HG03108 (cell line): ENCODE measurements at regions not wholly inside any gene's neighbourhood (a gene's known extent, or its start where the extent isn't known, plus 50 kb on each side); places are given as distances from the start of the nearest gene placed in this dataset.
"Not testable (repeated sequence)": the region's sequence is repeated elsewhere in the genome, so short reads cannot be mapped to it uniquely, and the experiment has no call there.

Experiments
- ATAC-seq: cut with Tn5 transposase; IDR thresholded peaks from one replicate; pipeline ENCODE4 v1.9.1; 2021; ENCODE audit warnings: moderate library complexity; ENCODE audit not compliant: unreplicated experiment

DNA sequence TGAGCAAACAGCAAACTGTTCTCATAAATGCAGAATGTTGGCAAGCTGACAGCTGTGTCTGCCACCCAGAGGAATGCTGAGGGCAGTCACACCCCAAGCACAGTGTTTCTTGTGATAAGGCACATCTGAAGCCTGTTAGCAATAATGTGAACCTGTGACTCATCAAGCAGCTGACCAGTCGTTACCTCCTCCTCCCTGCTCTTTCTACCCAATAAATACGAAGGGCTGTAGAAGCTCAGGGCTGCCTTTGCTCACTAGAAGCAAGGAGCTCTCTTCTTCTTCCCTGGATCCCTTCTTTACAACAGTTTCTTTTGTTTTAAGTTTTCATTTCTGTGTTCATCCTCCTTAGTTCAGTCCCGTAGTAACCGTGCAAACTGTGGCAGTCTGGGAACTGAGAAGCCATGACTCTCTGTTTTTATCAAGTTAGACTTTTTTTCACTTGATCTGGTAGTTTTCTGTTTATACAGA, 160.3 kb upstream of the ZNF184 start:
- ATAC-seq, result not testable (repeated sequence)

GRCh38 chr6:27631609-27631916, 158.7 kb upstream of the ZNF184 start:
- no peak for ATAC-seq

DNA sequence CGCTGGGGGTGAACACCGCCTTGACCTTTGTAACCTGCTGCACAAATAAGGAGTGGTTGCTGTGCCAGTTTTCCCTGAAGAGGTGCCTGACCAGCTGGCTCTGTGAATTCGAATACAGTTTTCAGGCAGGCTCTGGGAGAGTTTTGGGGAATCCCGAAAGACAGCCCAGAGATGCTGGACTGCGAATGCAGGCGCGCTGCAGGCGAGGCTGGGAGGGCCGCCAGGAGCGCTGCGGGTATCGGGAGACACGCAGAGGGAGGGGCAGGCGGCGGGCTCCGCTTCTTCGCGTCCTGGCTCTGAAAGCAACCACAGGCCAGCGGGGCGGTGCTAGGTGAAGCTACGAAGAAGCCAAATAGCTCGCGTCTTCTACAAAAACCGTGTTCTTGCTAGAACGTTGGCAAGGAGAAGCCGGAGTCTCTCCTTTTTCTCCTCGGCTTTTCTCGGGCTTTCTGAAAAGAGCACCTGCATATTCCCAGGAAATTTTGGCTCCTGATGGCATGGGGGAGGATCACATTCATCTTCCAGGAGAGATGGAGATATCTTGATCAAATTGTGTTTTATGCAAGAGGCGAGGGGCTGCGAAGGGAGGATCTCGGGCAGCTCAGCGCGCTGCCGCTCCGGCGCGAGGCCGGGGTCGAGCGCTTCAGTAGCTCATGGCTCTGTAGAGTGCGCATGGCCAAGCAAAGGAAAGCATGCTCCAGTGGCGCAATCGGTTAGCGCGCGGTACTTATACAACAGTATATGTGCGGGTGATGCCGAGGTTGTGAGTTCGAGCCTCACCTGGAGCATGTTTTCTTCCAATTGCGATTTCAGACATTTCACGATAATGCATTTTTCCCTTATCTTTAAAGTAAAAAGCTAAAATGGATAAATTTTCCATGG, 158.1 kb upstream of the ZNF184 start:
- ATAC-seq, result no peak

DNA sequence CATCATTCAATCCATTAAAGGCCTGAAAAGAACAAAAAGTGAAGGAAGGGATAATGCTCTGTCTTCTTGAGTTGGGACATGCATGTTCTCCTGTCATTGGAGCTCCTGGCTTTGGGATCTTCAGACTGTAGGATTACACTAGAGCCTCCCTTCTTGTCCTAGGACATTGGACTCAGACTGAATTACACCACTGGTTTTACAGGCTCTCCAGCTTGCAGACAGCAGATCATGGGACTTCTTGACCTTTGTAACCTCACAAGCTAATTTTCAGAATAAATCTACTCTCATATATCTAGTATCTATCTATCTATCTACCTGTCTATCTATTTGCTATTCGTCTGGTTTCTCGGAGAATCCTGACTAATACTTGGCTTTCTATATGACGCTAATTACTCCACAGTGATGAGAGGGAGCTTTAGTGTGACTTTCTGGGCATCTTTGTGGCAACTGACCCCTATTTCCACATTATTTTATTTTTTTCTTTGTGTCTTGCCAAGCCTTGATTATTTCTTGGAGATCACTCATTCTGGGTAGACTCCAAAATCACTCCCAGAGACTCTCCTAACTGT, 151.9 kb upstream of the ZNF184 start:
- no peak for ATAC-seq

DNA sequence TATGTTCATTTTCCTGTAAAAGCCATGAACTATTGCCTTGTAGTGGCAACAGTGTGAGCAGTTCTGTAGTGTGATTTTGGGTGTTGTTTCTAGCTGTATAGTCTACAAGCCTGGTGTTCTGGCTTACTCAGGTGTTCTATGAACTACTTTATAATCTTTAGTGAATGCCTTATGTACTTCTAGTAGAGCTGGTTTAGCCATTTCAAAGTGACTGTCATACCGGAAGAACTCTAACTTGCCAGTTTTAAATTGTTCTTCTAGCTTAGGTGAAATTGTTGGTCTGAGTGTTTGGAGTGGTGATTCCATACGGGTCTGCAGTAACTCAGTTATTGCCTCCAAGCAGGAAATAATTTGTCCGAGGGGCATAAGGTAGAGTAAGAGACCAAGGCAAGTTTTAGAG, 150.2 kb upstream of the ZNF184 start:
- no peak for ATAC-seq

DNA sequence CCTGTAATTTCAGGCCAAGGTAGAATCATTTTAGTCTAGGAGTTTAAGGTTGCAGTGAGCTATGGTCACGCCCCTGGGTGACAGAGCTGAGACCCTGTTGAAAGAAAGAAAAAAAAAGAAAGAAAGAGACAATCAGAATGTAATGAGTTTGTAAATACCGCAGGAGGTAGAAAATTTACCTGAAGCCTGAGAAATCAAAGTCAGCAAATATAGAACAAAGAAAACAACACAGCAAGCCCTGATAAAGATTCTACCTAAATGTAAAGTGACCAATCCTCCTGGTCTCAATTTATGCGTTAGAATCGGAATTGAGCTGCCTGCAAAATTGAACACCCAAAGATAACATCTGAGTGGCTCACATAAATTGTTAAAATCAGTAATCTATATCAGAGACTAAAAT, 146.5 kb upstream of the ZNF184 start:
- no peak for ATAC-seq

DNA sequence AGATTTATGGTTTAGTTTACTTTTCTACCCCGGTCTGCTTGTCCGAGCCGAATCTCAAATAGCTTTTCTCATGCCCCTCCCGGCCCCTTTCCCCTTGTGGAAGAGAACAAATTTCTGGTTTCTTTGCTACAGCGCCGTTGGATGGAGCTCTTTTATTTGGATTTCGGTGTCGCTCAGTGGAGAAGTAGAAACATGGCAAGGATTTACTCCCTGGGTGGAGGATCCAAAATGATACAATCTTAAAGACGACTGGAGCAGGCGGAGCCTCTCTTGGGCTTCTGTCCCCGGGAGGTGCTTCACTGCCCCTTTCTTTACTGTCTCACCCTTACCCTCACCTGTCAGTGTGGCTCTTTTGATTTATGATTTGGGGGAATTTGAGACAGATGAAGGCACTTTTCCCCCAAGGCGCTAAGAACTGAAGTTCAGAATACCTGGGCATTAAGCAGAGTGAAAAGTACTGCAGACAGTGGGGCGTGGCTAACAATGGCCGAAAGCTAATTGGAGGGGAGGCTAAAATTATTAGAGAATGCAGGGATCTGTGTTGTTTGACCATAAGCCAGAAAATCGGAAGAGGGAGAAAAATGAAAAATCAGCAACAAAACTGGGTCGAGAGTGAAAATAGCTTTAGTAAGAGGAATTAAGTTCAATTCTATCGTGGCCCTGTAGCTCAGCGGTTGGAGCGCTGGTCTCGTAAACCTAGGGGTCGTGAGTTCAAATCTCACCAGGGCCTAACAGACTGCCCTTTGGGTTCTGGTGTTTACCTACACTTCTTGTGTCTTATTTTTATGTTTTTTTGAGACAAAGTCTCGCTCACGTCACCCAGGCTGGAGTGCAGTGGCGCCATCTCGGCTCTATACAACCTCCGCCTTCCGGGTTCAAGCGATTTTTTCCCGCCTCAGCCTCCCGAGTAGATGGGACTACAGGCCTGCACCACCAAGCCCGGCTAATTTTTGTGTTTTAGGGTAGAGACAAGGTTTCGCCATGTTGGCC, 145.1 kb upstream of the ZNF184 start:
- no peak for ATAC-seq

GRCh38 chr6:27617046-27617687, 144.3 kb upstream of the ZNF184 start:
- ATAC-seq, result no peak

DNA sequence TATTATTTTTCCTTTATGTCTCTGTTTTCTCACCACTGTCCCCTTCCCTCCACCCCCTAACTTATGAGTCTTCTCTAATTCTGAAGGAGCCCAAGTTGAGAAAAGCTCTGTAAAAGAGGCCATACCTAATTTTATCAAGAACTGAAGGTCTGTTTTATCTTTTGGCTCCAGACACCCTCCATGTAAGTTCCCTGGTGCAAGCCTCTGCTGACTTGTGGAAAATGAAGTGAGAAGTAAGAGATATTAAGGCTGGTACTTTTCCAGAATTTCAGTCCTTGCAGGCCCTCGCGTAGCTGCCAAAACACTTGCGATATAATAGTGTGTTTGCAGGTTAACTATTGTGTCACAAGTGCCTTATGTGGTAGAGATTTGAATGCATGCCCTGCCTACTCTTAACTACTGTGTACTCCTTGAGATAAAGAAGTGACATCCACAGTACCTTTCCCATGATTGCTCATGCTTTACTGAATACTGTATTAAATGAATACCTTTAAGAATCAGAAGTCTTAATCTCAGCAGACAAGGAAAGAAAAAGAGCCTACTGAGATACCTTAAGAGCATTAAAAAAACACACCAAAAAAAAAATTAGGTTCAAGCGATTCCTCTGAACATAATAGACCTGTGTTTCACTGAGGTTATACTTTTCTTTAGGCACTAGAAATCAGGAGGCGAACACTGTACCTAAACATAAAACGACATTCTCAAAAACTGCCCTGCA, 143.6 kb upstream of the ZNF184 start:
- no peak for ATAC-seq

- ATAC-seq, result no peak
Observed at GRCh38 chr6:27611451-27611850, 138.5 kb upstream of the ZNF184 start.

DNA sequence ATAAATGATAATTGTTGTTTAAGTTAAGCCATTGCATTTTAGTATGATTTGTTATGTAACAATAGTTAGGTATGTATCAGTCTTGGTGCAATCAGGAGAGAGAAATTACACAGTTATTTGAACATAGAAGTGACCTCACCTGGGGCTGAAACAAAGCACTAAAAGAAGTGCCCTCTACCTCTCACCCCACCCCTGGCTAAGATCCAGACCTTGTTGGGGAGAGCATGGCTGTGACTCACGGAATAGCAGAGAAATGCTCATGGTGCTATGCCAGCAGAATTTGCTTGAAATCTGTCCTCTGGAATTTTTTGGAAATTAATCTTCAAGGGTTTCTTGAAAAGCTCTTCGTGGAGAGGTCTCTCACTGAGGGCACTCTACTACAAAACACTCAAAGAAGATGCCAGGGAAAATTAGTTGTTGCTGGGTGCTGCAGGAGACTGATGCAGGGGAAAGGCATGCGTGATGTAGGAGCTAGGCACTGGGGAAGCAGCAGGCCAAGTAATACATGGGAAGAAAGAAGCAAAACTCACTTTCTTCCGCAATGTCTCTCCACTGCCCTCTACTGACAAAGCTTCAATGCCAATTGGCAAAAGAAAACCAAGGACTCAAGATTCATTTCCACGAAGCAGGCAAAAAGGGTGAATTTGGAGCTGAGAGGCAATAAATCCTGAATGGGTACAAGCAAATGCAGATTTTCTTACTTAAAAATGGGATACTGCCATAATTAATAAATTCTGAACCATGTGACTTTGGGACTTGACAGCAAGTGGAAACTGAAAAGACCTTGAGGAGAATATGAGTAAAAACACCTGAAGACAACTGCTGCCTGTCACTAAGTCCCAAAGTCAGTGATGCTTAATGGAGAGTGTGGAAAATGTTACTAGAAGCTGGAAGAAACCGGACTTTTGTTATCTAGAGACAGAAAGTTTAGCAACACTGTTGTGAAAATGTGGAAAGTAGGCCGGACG, 136.3 kb upstream of the ZNF184 start:
- no peak for ATAC-seq

DNA sequence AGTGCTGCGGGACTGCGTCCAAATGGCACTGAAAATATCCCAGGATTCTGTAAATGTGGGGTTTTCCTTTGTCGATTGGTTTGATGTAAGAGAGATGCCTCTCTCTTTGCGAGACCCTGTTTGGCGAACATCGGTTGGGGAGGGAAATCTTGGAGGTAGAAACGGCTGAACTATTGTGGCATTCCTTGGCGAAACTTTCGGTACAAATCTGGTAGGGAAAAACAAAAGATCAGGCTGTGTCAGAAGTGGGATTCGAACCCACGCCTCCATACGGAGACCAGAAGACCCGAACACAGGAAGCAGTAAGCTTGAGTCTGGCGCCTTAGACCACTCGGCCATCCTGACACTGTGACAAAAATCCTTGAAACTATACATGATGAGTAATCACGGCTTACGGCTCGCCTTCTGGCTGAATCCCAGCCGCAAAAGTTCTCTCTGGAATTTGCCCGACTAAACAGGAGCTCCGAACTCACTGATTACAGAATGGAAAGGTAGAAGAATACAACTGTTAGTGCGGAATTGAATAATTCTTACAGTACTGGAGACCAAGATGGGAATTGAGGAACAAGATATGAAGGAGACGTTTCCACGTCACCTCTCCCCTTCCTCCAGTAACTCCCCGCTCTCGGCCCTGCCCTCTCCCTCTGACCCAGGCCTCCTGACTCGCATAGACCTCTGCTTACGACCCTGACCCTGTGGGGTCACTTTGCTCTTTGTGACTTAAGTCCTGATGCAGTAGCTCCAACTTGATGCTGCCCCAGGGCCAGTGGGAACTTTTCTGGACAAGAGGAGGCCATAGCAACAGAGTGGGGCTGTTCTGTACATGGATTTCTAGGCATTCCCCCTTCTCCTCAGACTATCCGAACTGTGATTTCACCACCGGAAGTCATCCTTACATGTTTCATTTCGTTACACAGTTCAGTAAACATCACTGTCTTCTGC, 132.8 kb upstream of the ZNF184 start:
- ATAC-seq, result no peak

- no peak for ATAC-seq
Observed at GRCh38 chr6:27604986-27605385, 132.1 kb upstream of the ZNF184 start.

GRCh38 chr6:27601668-27602254, 128.9 kb upstream of the ZNF184 start:
- no peak for ATAC-seq

- ATAC-seq, result no peak
Observed at GRCh38 chr6:27599859-27600532, 127.1 kb upstream of the ZNF184 start.

DNA sequence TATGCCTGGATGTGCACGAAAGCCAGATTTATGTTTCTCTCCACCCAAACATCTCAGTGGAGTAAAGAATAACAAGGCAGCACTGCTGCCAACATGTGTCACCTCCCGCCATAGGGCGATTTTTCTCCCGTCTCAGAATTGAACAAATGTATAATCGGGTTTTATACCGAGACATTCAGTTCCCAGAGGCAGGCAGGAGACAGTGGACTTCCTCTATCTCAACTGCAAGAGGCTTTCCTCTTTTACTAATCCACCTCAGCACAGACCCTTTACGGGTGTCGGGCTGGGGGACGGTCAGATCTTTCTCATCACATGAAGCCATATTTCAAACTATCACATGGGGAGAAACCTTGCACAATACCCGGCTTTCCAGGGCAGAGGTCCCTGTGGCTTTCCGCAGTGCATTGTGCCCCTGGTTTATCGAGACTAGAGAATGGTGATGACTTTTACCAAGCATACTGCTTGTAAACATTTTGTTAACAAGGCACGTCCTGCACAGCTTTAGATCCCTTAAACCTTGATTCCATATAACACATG, 124.2 kb upstream of the ZNF184 start:
- not testable (repeated sequence) for ATAC-seq

DNA sequence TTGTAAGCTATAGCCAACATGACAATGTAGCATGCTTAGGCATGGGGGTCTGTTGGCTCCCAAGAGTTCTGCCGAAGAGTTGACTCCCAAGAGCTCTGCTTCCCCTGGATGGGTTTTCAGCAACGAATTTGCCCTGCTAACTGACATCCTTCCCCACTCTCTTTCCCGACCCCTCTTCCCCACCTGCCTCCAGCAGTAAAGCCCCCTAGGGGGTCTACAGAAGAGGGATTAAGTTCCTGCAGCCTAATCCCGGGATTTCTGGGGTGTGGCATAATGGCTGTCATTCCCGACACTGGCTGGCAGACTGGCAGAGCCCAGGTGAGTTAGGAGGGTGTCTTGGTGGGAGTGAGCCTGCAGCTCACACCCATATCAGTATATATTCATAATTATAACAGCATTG, 121.0 kb upstream of the ZNF184 start:
- no peak for ATAC-seq
